CD4-positive, alpha-beta T cell (primary cell): ENCODE measurements at regions not wholly inside any gene's neighbourhood (a gene's known extent, or its start where the extent isn't known, plus 50 kb on each side); places are given as distances from the start of the nearest gene placed in this dataset.

ENCODE experiments used
- ATAC-seq: fragments of 200-7000 bp; cut with Tn5 transposase; one replicate; pipeline ENCODE4 v1.10.0; 2022; ENCODE audit warnings: mild to moderate bottlenecking; ENCODE audit not compliant: poor library complexity
- CTCF ChIA-PET: fragments of 350-600 bp; sonication (Branson Sonifier 250); formaldehyde crosslinking; loops from one replicate; lab custom pipeline; 2021; ENCODE audit warnings: antibody characterized with exemption, inconsistent platforms; lab: Charles Lee
- POLR2A ChIA-PET: fragments of 350-600 bp; sonication (Branson Sonifier 250); formaldehyde crosslinking; loops from one replicate; lab custom pipeline; 2021; ENCODE audit warnings: antibody characterized with exemption, inconsistent platforms; lab: Charles Lee
- DNase-seq, 14 experiments: peaks; one replicate each; pipeline ENCODE4 v3.0.0-alpha.2; 2013 to 2020; ENCODE audit warnings: mixed read lengths in 2 of 14
- H3K27ac ChIP-seq, 2 donors: one replicate each; pipeline versions ENCODE4 v1.5.1 to v1.7.0; 2013; ENCODE audit warnings: low read length in 2 of 2, low read depth in 1 of 2, mild to moderate bottlenecking in 1 of 2
- H3K27me3 ChIP-seq, 2 experiments: 1 replicate in 1 of 2; 2 replicates in 1 of 2; pipeline versions ENCODE4 v1.6.1 to v1.7.0; 2013; ENCODE audit warnings: low read length in 2 of 2, control low read depth in 1 of 2, mild to moderate bottlenecking in 1 of 2, moderate library complexity in 1 of 2; ENCODE audit not compliant: insufficient read depth in 2 of 2, control insufficient read depth in 1 of 2
- H3K36me3 ChIP-seq: one replicate; pipeline ENCODE4 v1.6.1; 2013; ENCODE audit warnings: low read length, control low read depth; ENCODE audit not compliant: insufficient read depth
- H3K4me1 ChIP-seq: one replicate; pipeline ENCODE4 v1.6.1; 2013; ENCODE audit warnings: low read length, control low read depth; ENCODE audit not compliant: insufficient read depth
- H3K4me3 ChIP-seq: one replicate; pipeline ENCODE4 v1.5.1; 2013; ENCODE audit warnings: mild to moderate bottlenecking, low read length, moderate library complexity
- H3K9me3 ChIP-seq, 2 experiments: 1 replicate in 1 of 2; 2 replicates in 1 of 2; pipeline versions ENCODE4 v1.6.1 to v1.7.0; 2013; ENCODE audit warnings: low read length in 2 of 2, mild to moderate bottlenecking in 2 of 2, control low read depth in 1 of 2, moderate library complexity in 1 of 2; ENCODE audit not compliant: control insufficient read depth in 1 of 2, insufficient read depth in 1 of 2
- H3K27ac Mint-ChIP-seq: one replicate; pipeline ENCODE4 v1.8.0; 2020; ENCODE audit warnings: mixed read lengths
- H3K27me3 Mint-ChIP-seq: one replicate; pipeline ENCODE4 v1.8.0; 2021; ENCODE audit warnings: mixed read lengths
- H3K36me3 Mint-ChIP-seq: one replicate; pipeline ENCODE4 v1.8.0; 2021; ENCODE audit warnings: low read depth, mixed read lengths
- H3K4me1 Mint-ChIP-seq: one replicate; pipeline ENCODE4 v1.8.0; 2021; ENCODE audit warnings: low read depth, mixed read lengths
- H3K4me3 Mint-ChIP-seq: one replicate; pipeline ENCODE4 v1.8.0; 2020; ENCODE audit warnings: mild to moderate bottlenecking, mixed read lengths
- H3K9me3 Mint-ChIP-seq: one replicate; pipeline ENCODE4 v1.8.0; 2020; ENCODE audit warnings: mixed read lengths
- intact Hi-C, 2 experiments: fragments of 100-400 bp; cut with DNase I in 1 of 2; cut with micrococcal nuclease in 1 of 2; formaldehyde crosslinking; loops; one replicate each; pipeline versions ENCODE4 v1.15.1 to v1.9.0; 2023 to 2025; cut with DNase I, micrococcal nuclease
- TF ChIP-seq, protein P1 (sequence below): fragments of 200-600 bp; IDR thresholded peaks from one replicate; pipeline ENCODE4 v1.8.0; 2022; ENCODE audit warnings: antibody characterized with exemption, mild to moderate bottlenecking

DNA sequence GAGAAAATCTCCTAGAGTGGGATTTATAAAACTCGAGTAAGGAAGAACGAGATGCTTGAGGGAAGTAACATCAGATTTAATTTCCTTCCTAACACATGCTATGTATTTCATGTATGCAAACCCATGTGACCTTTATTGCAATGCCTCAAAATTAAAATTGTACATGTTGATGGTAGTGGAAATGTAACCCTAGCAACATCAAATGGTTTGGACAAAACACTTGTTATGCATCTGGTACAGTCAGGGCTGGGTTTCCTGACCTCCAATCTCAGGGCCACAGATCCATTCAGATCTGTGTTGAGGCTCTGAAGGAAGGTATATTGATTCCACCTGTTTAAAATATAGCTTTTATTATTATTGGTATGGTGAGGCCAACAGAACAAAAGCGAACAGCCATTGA, 246.0 kb downstream of the WNT5A start:
- H3K36me3 Mint-ChIP-seq: no peaks in the 10 kb centered on the region
- ATAC-seq (no peak), DNase-seq (no peak)
- H3K9me3 Mint-ChIP-seq: peaks cover 4% of the 10 kb centered on the region
- POLR2A ChIA-PET: no interaction called here
- no peak overlapping the region for H3K4me3 ChIP-seq
- CTCF ChIA-PET: no interaction called here
- H3K4me1 ChIP-seq: no peaks in the 10 kb centered on the region
- H3K4me1 Mint-ChIP-seq: no peaks in the 10 kb centered on the region
- H3K27me3 ChIP-seq: no peaks in the 10 kb centered on the region
- peaks cover 6% of the 10 kb centered on the region for H3K27me3 Mint-ChIP-seq
- TF ChIP-seq, protein P1, sequence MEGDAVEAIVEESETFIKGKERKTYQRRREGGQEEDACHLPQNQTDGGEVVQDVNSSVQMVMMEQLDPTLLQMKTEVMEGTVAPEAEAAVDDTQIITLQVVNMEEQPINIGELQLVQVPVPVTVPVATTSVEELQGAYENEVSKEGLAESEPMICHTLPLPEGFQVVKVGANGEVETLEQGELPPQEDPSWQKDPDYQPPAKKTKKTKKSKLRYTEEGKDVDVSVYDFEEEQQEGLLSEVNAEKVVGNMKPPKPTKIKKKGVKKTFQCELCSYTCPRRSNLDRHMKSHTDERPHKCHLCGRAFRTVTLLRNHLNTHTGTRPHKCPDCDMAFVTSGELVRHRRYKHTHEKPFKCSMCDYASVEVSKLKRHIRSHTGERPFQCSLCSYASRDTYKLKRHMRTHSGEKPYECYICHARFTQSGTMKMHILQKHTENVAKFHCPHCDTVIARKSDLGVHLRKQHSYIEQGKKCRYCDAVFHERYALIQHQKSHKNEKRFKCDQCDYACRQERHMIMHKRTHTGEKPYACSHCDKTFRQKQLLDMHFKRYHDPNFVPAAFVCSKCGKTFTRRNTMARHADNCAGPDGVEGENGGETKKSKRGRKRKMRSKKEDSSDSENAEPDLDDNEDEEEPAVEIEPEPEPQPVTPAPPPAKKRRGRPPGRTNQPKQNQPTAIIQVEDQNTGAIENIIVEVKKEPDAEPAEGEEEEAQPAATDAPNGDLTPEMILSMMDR: no peak
- no peak overlapping the region for H3K4me3 Mint-ChIP-seq
- H3K27ac ChIP-seq: no peak overlapping the region
- no peaks in the 10 kb centered on the region for H3K36me3 ChIP-seq
- peaks cover 0 to 13% of the 10 kb centered on the region in 2 experiments for H3K9me3 ChIP-seq
- H3K27ac Mint-ChIP-seq: no peak overlapping the region
- intact Hi-C loops: no loop called here

GRCh38 chr3:55235416-55235815, 251.7 kb downstream of the WNT5A start:
- no peaks in the 10 kb centered on the region for H3K4me1 Mint-ChIP-seq
- TF ChIP-seq, protein P1: no peak
- no peak for ATAC-seq
- no peaks in the 10 kb centered on the region for H3K27me3 ChIP-seq
- H3K4me3 Mint-ChIP-seq: no peak overlapping the region
- no peaks in the 10 kb centered on the region for H3K36me3 ChIP-seq
- H3K27ac Mint-ChIP-seq: no peak overlapping the region
- H3K4me3 ChIP-seq: no peak overlapping the region
- H3K4me1 ChIP-seq: no peaks in the 10 kb centered on the region
- H3K9me3 ChIP-seq: peaks cover 0 to 12% of the 10 kb centered on the region in 2 experiments
- ChIA-PET CTCF (no interaction called here), POLR2A (no interaction called here)
- H3K27ac ChIP-seq: no peak overlapping the region
- intact Hi-C loops: no loop called here
- no peak for DNase-seq
- H3K36me3 Mint-ChIP-seq: no peaks in the 10 kb centered on the region
- H3K27me3 Mint-ChIP-seq: peaks cover 6% of the 10 kb centered on the region
- peaks cover 12% of the 10 kb centered on the region for H3K9me3 Mint-ChIP-seq

DNA sequence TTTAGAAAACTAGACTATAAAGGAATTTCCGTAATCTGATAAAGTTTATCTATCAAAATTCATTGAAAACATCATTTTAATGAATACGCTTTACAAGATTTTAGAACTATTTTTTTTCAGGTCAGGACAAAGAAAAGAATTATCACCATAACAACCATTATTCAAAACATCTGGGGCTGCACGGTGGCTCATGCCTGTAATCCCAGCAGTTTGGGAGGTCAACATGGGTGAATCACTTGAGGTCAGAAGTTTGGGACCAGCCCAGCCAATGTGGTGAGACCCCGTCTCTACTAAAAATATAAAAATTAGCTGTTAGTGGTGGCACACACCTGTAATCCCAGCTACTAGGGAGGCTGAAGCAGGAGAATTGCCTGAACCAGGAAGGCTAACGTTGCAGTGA, 260.4 kb downstream of the WNT5A start:
- Mint-ChIP-seq H3K36me3 (no peaks in the 10 kb centered on the region), H3K27me3 (peaks cover 4% of the 10 kb centered on the region), H3K9me3 (no peaks in the 10 kb centered on the region), H3K4me1 (no peaks in the 10 kb centered on the region), H3K4me3 (no peak overlapping the region), H3K27ac (no peak overlapping the region)
- Histone ChIP-seq H3K27ac (no peak overlapping the region), H3K27me3 (no peaks in the 10 kb centered on the region), H3K9me3 (no peaks in the 10 kb centered on the region), H3K4me3 (no peak overlapping the region), H3K4me1 (no peaks in the 10 kb centered on the region), H3K36me3 (no peaks in the 10 kb centered on the region)
- DNase-seq (no peak), ATAC-seq (no peak)
- intact Hi-C loops: no loop called here
- CTCF ChIA-PET: no interaction called here
- TF ChIP-seq, protein P1: no peak
- POLR2A ChIA-PET: no interaction called here
